HL-60 (cell line): ENCODE measurements at regions not wholly inside any gene's neighbourhood (a gene's known extent, or its start where the extent isn't known, plus 50 kb on each side); places are given as distances from the start of the nearest gene placed in this dataset.

Experiments used
- DNase-seq, 2 experiments: peaks; one replicate each; pipeline ENCODE4 v3.0.0-alpha.2; 2010 to 2020; ENCODE audit warnings: low read depth in 1 of 2, low spot score in 1 of 2
- H3K27ac ChIP-seq: fragments of 250-450 bp; sonication (Bioruptor Pico); replicated peaks from 2 replicates; pipeline ENCODE4 v1.5.1; 2020; ENCODE audit warnings: mild to moderate bottlenecking, moderate library complexity
- H3K27me3 ChIP-seq: fragments of 250-450 bp; sonication (Bioruptor Pico); 2 replicates; pipeline ENCODE4 v1.5.1; 2021; ENCODE audit warnings: mild to moderate bottlenecking, moderate library complexity; ENCODE audit not compliant: insufficient read depth, poor library complexity, severe bottlenecking
- H3K4me3 ChIP-seq: replicated peaks from 2 replicates; pipeline ENCODE4 v1.5.1; 2011; ENCODE audit warnings: mild to moderate bottlenecking, control low read depth, low read length; ENCODE audit not compliant: insufficient read depth
- GABPA ChIP-seq: IDR thresholded peaks from 2 replicates; pipeline ENCODE4 v1.6.1; 2012; ENCODE audit warnings: low read depth
- POLR2AphosphoS5 ChIP-seq: IDR thresholded peaks from 2 replicates; pipeline ENCODE4 v1.6.1; 2012; ENCODE audit warnings: low read depth
- REST ChIP-seq: IDR thresholded peaks from 2 replicates; pipeline ENCODE4 v1.6.1; 2012; ENCODE audit warnings: low read depth; ENCODE audit not compliant: insufficient replicate concordance
- SPI1 ChIP-seq: IDR thresholded peaks from 2 replicates; pipeline ENCODE4 v1.6.1; 2012; ENCODE audit warnings: low read depth, mild to moderate bottlenecking, borderline replicate concordance
- TF ChIP-seq, protein P1 (sequence below): IDR thresholded peaks from one replicate; pipeline ENCODE4 v1.5.1; 2011; ENCODE audit warnings: low read length, control low read depth, inconsistent platforms; ENCODE audit not compliant: insufficient read depth

DNA sequence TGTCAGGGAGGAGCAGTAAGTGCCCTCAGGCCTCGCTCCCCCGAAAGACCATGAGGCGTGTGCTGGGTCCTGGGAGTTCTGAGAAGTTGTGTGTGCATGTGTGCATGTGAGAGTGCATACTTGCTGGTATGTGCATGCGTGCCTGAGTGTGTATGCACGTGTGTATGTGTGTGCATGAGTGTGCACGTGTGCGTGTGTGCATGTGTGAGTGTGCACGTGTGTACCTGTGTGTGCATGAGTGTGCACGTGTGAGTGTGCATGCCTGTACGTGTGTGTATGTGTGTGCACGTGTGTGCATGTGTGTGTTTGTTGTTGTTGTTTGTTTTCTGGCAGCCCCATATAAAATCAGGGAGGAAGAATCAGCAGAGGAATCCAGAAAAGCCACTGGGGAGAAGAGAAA lies 426.7 kb downstream of the IRX2 start:
- no peak overlapping the region for H3K27ac ChIP-seq
- no peak overlapping the region for H3K4me3 ChIP-seq
- TF ChIP-seq POLR2AphosphoS5 (no peak), GABPA (no peak), REST (no peak), SPI1 (no peak)

DNA sequence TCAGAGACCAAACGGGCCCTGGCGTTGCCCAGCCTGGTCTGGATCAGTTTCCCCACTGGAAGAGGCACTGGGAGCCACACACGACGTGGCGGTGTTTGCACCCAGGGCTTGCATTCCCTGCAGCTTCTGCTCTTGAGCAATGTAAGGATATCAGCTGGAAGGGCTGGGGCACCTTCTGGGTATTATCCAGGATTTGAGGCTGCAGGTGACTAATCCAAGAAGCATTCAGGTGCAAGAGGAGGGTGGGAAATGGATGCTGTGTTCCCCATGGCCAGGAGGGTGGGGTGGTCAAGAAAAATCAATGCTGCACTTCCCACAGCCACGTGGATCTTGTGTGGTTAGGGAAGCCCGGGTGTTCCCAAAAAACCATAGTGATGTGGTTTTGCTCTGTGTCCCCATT lies 430.9 kb downstream of the IRX2 start:
- H3K27ac ChIP-seq: no peak overlapping the region
- TF ChIP-seq REST: no peak
- TF ChIP-seq GABPA: no peak
- no peak overlapping the region for H3K4me3 ChIP-seq
- H3K27me3 ChIP-seq: no peaks in the 10 kb centered on the region
- no peak for DNase-seq

More for the DNA sequence above, 426.7 kb downstream of the IRX2 start:
- no peak for DNase-seq
- H3K27me3 ChIP-seq: no peaks in the 10 kb centered on the region

- no peak for DNase-seq
- Histone ChIP-seq H3K27ac (no peak overlapping the region), H3K27me3 (no peaks in the 10 kb centered on the region), H3K4me3 (no peak overlapping the region)
- TF ChIP-seq GABPA: no peak
Observed at GRCh38 chr5:2317540-2317939, 433.9 kb downstream of the IRX2 start.

DNA sequence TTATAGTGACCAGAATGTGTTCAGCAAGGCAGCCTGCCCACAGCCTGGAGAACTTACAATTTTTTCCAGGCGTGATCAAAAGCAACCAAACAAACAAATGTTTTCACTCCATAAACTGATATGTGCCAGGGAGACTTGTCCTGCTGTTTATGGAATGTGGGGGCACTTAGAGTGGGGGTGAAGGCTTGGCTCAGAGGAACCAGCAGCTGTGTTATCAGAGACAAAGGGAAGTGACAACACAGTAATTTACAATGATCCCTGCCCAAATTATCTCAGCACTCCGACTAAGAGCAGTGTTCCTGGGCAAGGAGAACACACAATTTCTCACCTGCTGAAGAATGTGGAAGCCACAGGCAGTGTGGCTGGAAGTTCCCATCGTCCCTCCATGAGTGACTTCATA lies 429.1 kb upstream of the IRX4 start:
- DNase-seq: no peak
- no peaks in the 10 kb centered on the region for H3K27me3 ChIP-seq
- H3K27ac ChIP-seq: no peak overlapping the region
- no peak for TF ChIP-seq GABPA
- TF ChIP-seq REST: no peak
- no peak for TF ChIP-seq POLR2AphosphoS5
- TF ChIP-seq, protein P1, sequence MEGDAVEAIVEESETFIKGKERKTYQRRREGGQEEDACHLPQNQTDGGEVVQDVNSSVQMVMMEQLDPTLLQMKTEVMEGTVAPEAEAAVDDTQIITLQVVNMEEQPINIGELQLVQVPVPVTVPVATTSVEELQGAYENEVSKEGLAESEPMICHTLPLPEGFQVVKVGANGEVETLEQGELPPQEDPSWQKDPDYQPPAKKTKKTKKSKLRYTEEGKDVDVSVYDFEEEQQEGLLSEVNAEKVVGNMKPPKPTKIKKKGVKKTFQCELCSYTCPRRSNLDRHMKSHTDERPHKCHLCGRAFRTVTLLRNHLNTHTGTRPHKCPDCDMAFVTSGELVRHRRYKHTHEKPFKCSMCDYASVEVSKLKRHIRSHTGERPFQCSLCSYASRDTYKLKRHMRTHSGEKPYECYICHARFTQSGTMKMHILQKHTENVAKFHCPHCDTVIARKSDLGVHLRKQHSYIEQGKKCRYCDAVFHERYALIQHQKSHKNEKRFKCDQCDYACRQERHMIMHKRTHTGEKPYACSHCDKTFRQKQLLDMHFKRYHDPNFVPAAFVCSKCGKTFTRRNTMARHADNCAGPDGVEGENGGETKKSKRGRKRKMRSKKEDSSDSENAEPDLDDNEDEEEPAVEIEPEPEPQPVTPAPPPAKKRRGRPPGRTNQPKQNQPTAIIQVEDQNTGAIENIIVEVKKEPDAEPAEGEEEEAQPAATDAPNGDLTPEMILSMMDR: no peak
- no peak for TF ChIP-seq SPI1
- no peak overlapping the region for H3K4me3 ChIP-seq

GRCh38 chr5:2310946-2311345 lies 428.2 kb upstream of the IRX4 start:
- TF ChIP-seq GABPA (no peak), REST (no peak), SPI1 (no peak), POLR2AphosphoS5 (no peak)
- TF ChIP-seq, protein P1: no peak
- Histone ChIP-seq H3K4me3 (no peak overlapping the region), H3K27me3 (no peaks in the 10 kb centered on the region), H3K27ac (no peak overlapping the region)
- DNase-seq: no peak
